IMR-90 (cell line): ENCODE measurements at regions not wholly inside any gene's neighbourhood (a gene's known extent, or its start where the extent isn't known, plus 50 kb on each side); places are given as distances from the start of the nearest gene placed in this dataset.

Experiments
- ATAC-seq: fragments of 200-7000 bp; cut with Tn5 transposase; 2 replicates; pipeline ENCODE4 v1.9.1; 2020; ENCODE audit warnings: low read depth, mild to moderate bottlenecking, moderate library complexity
- BruUV-seq: library from RNA; stranded (reverse); fragments of 400-500 nt; replicated peaks from 2 replicates; lab custom pipeline; 2021; lab: Mats Ljungman, UMichigan
- CTCF ChIA-PET: fragments of 300-600 bp; formaldehyde crosslinking; extraction: SDS; loops from one replicate; lab custom pipeline; 2021; ENCODE audit warnings: antibody characterized with exemption; lab: Yijun Ruan, JAX
- POLR2A ChIA-PET: fragments of 300-600 bp; sonication (Branson Sonifier 250); formaldehyde crosslinking; loops from one replicate; lab custom pipeline; 2022; ENCODE audit warnings: antibody characterized with exemption; ENCODE audit not compliant: unreplicated experiment; lab: Charles Lee
- DNase-seq: peaks from one replicate; pipeline ENCODE4 v3.0.0; 2013
- H2AFZ ChIP-seq: replicated peaks from 2 replicates; pipeline ENCODE3; 2013; ENCODE audit warnings: low read length, mild to moderate bottlenecking; ENCODE audit not compliant: poor library complexity
- H2AK5ac ChIP-seq: 2 replicates; pipeline ENCODE4 v1.6.1; 2013; ENCODE audit warnings: low read depth, low read length, inconsistent platforms
- H2AK9ac ChIP-seq: replicated peaks from 2 replicates; pipeline ENCODE3; 2013; ENCODE audit warnings: mild to moderate bottlenecking, low read depth, low read length, moderate library complexity; ENCODE audit not compliant: poor library complexity
- H2BK120ac ChIP-seq: 2 replicates; pipeline ENCODE4 v1.6.1; 2013; ENCODE audit warnings: low read depth, low read length, inconsistent platforms
- H2BK15ac ChIP-seq: 3 replicates; pipeline ENCODE4 v1.6.1; 2013; ENCODE audit warnings: low read depth, low read length, inconsistent platforms
- H2BK20ac ChIP-seq: 2 replicates; pipeline ENCODE4 v1.6.1; 2013; ENCODE audit warnings: low read depth, mild to moderate bottlenecking, inconsistent platforms, low read length, moderate library complexity
- H2BK5ac ChIP-seq: 2 replicates; pipeline ENCODE4 v1.6.1; 2013; ENCODE audit warnings: mild to moderate bottlenecking, low read depth, low read length, inconsistent platforms; ENCODE audit not compliant: poor library complexity, severe bottlenecking
- H3K14ac ChIP-seq: replicated peaks from 2 replicates; pipeline ENCODE4 v1.6.1; 2013; ENCODE audit warnings: low read depth, low read length, inconsistent platforms
- H3K18ac ChIP-seq: 2 replicates; pipeline ENCODE4 v1.6.1; 2013; ENCODE audit warnings: low read depth, low read length, control low read depth
- H3K23ac ChIP-seq: 2 replicates; pipeline ENCODE4 v1.6.1; 2013; ENCODE audit warnings: low read depth, low read length, inconsistent platforms
- H3K27ac ChIP-seq: 2 replicates; pipeline ENCODE4 v1.5.1; 2013; ENCODE audit warnings: mild to moderate bottlenecking, control low read depth, low read length; ENCODE audit not compliant: insufficient read depth
- H3K27me3 ChIP-seq: 2 replicates; pipeline ENCODE4 v1.6.1; 2013; ENCODE audit warnings: low read length; ENCODE audit not compliant: control insufficient read depth, insufficient read depth
- H3K36me3 ChIP-seq: 2 replicates; pipeline ENCODE4 v1.6.1; 2013; ENCODE audit warnings: low read length, mixed read lengths; ENCODE audit not compliant: control insufficient read depth, insufficient read depth
- H3K4ac ChIP-seq: 2 replicates; pipeline ENCODE4 v1.6.1; 2013; ENCODE audit warnings: low read depth, low read length, inconsistent platforms
- H3K4me1 ChIP-seq: 2 replicates; pipeline ENCODE4 v1.6.1; 2013; ENCODE audit warnings: low read length, mixed read lengths; ENCODE audit not compliant: control insufficient read depth, insufficient read depth
- H3K4me2 ChIP-seq: 2 replicates; pipeline ENCODE4 v1.6.1; 2013; ENCODE audit warnings: low read depth, mild to moderate bottlenecking, control low read depth, low read length, moderate library complexity
- H3K4me3 ChIP-seq: 2 replicates; pipeline ENCODE4 v1.5.1; 2013; ENCODE audit warnings: low read depth, mild to moderate bottlenecking, control low read depth, low read length, moderate library complexity; ENCODE audit not compliant: insufficient read depth
- H3K56ac ChIP-seq: 2 replicates; pipeline ENCODE4 v1.6.1; 2013; ENCODE audit warnings: low read length, inconsistent platforms; ENCODE audit not compliant: insufficient read depth; ENCODE audit errors: extremely low read depth
- H3K79me1 ChIP-seq, 2 experiments: 2 replicates each; pipeline ENCODE4 v1.6.1; 2013; ENCODE audit warnings: low read length in 2 of 2, inconsistent platforms in 1 of 2, low read depth in 1 of 2
- H3K9ac ChIP-seq: 2 replicates; pipeline ENCODE4 v1.6.1; 2013; ENCODE audit warnings: low read depth, low read length, control low read depth
- H3K9me1 ChIP-seq: 2 replicates; pipeline ENCODE4 v1.6.1; 2013; ENCODE audit warnings: low read length, inconsistent platforms; ENCODE audit not compliant: insufficient read depth
- H3K9me3 ChIP-seq: 2 replicates; pipeline ENCODE4 v1.6.1; 2013; ENCODE audit warnings: low read length; ENCODE audit not compliant: control insufficient read depth, insufficient read depth
- H4K20me1 ChIP-seq: 2 replicates; pipeline ENCODE4 v1.6.1; 2013; ENCODE audit warnings: low read length, inconsistent platforms; ENCODE audit not compliant: insufficient read depth
- H4K5ac ChIP-seq: 2 replicates; pipeline ENCODE4 v1.6.1; 2013; ENCODE audit warnings: mild to moderate bottlenecking, low read depth, low read length, control low read depth
- H4K8ac ChIP-seq, 2 experiments: 2 replicates each; pipeline ENCODE4 v1.6.1; 2013; ENCODE audit warnings: low read depth in 2 of 2, low read length in 2 of 2, control low read depth in 1 of 2, inconsistent platforms in 1 of 2
- H4K91ac ChIP-seq: 2 replicates; pipeline ENCODE4 v1.6.1; 2013; ENCODE audit warnings: low read depth, low read length, inconsistent platforms; ENCODE audit not compliant: insufficient read depth
- BHLHE40 ChIP-seq: fragments of 150-350 bp; IDR thresholded peaks from 2 replicates; pipeline ENCODE4 v1.6.1; 2016; ENCODE audit warnings: mild to moderate bottlenecking, low read depth, low read length
- CHD1 ChIP-seq: IDR thresholded peaks from 2 replicates; pipeline ENCODE4 v1.6.1; 2012; ENCODE audit warnings: low read depth, low read length, improper control_type of control experiment
- CTCF ChIP-seq: conservative IDR thresholded peaks from 2 replicates; pipeline ENCODE4 v1.5.1; 2012; ENCODE audit warnings: mild to moderate bottlenecking, low read depth, low read length, improper control_type of control experiment
- FOS ChIP-seq: fragments of 150-350 bp; IDR thresholded peaks from 2 replicates; pipeline ENCODE4 v1.6.1; 2016; ENCODE audit warnings: low read depth, low read length
- MAFK ChIP-seq: IDR thresholded peaks from 2 replicates; pipeline ENCODE4 v1.6.1; 2012; ENCODE audit warnings: low read depth, low read length, improper control_type of control experiment
- MXI1 ChIP-seq: IDR thresholded peaks from 2 replicates; pipeline ENCODE4 v1.6.1; 2012; ENCODE audit warnings: low read depth, mild to moderate bottlenecking, low read length, moderate library complexity, borderline replicate concordance
- NFE2L2 ChIP-seq: fragments of 150-350 bp; IDR thresholded peaks from 2 replicates; pipeline ENCODE4 v1.6.1; 2016; ENCODE audit warnings: low read depth, mild to moderate bottlenecking, low read length
- RFX5 ChIP-seq: IDR thresholded peaks from 2 replicates; pipeline ENCODE4 v1.8.0; 2012; ENCODE audit warnings: low read depth, mild to moderate bottlenecking, low read length, moderate library complexity
- SMC3 ChIP-seq: fragments of 150-350 bp; IDR thresholded peaks from 2 replicates; pipeline ENCODE4 v1.6.1; 2016; ENCODE audit warnings: low read depth, mild to moderate bottlenecking, antibody characterized with exemption, low read length, moderate library complexity
- WGBS, 2 experiments: methylation state at CpG; one replicate each; pipeline versions ENCODE4 v1.1.5 to v1.1.7; 2013; ENCODE audit warnings: missing lambda C conversion rate in 2 of 2; ENCODE audit not compliant: insufficient read length in 1 of 2; ENCODE audit errors: extremely low coverage in 2 of 2; 5-methylcytosine and 5-hydroxymethylcytosine counted together
- dilution Hi-C: fragments of 300-500 bp; cut with HindIII; formaldehyde crosslinking; loops from one replicate; pipeline ENCODE4 v1.14.3; 2018; ENCODE audit warnings: low sequenced_read_pairs; ENCODE audit not compliant: unreplicated experiment
- in situ Hi-C: fragments of 300-500 bp; cut with MboI; formaldehyde crosslinking; loops from 3 replicates; pipeline ENCODE4 v1.14.3; 2019; ENCODE audit warnings: low sequenced_read_pairs, inconsistent platforms, mixed read lengths
- intact Hi-C: fragments of 100-400 bp; cut with micrococcal nuclease; formaldehyde crosslinking; loops from 2 replicates; pipeline ENCODE4 v1.10.0; 2022

DNA sequence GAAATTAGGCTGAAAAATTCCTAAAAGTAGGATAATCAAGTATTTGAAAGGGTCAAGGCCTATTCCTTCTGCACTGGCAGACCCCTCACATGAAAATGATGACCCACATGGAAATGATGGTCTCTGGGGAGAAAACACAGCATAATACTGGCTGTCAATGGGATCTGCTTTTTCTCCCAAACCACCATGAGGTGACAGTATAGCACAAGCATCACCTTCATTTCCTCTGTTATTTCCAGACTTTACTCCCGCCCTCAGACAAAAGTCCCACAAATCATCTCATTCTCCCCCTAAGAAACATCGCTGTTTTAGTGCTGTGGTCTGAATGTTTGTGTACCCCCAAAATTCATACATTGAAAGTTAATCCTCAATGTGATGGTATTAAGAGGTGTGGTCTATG, 161.0 kb downstream of the RSL24D1 start:
- intact Hi-C loops (no loop called here), in situ Hi-C loops (no loop called here), dilution Hi-C loops (no loop called here)
- Histone ChIP-seq H4K20me1 (no peaks in the 10 kb centered on the region), H2BK20ac (no peak overlapping the region), H3K4me1 (no peaks in the 10 kb centered on the region), H3K27ac (no peak overlapping the region), H3K27me3 (no peaks in the 10 kb centered on the region), H3K9me1 (no peaks in the 10 kb centered on the region), H3K4me3 (no peak overlapping the region), H4K5ac (no peak overlapping the region), H3K14ac (no peak overlapping the region), H3K79me1 (no peaks in the 10 kb centered on the region), H3K56ac (no peak overlapping the region), H2AK5ac (no peak overlapping the region), H2BK5ac (no peak overlapping the region), H3K4me2 (no peak overlapping the region), H3K18ac (no peak overlapping the region), H2BK120ac (no peak overlapping the region), H4K91ac (no peak overlapping the region), H3K4ac (no peak overlapping the region), H2BK15ac (no peak overlapping the region), H3K36me3 (no peaks in the 10 kb centered on the region), H3K23ac (no peak overlapping the region), H3K9ac (no peak overlapping the region), H2AK9ac (no peak overlapping the region), H3K9me3 (peaks cover 2% of the 10 kb centered on the region), H2AFZ (no peak overlapping the region), H4K8ac (no peak overlapping the region)
- ChIA-PET CTCF (no interaction called here), POLR2A (no interaction called here)
- ATAC-seq (no peak), DNase-seq (no peak)
- no CpG with 5 or more reads among the region's 2 CpGs for WGBS, 2 experiments
- BruUV-seq: no TSS peak
- TF ChIP-seq MAFK: no peak
- no peak for TF ChIP-seq NFE2L2
- no peak for TF ChIP-seq MXI1
- no peak for TF ChIP-seq FOS
- TF ChIP-seq BHLHE40: no peak
- TF ChIP-seq SMC3: no peak
- no peak for TF ChIP-seq RFX5
- no peak for TF ChIP-seq CTCF
- TF ChIP-seq CHD1: no peak
